ENCODE measurements at regions not wholly inside any gene's neighbourhood (a gene's known extent, or its start where the extent isn't known, plus 50 kb on each side); places are given as distances from the start of the nearest gene placed in this dataset.
"Not testable (repeated sequence)": the region's sequence is repeated elsewhere in the genome, so short reads cannot be mapped to it uniquely, and the experiment has no call there.

- CTCF ChIA-PET (ENCODE audit: partially characterized antibody), result no interaction called here
- Histone ChIP-seq H3K36me3 (ENCODE audit: insufficient read depth, low read length) (no peaks in the 10 kb centered on the region), H3K4me1 (ENCODE audit: insufficient read depth, low read length) (no peaks in the 10 kb centered on the region), H3K9me3 (ENCODE audit: control insufficient read depth in 1 of 2, low read length in 2 of 2) (no peaks in the 10 kb centered on the region), H3K27ac (ENCODE audit: low read depth, low read length) (no peak overlapping the region), H3K4me3 (ENCODE audit: low read length in 2 of 2) (no peak overlapping the region), H3K27me3 (ENCODE audit: insufficient read depth, low read length) (no peaks in the 10 kb centered on the region)
- POLR2A ChIA-PET (ENCODE audit: partially characterized antibody), result no interaction called here
- Mint-ChIP-seq H3K4me1 (no peaks in the 10 kb centered on the region), H3K4me3 (no peak overlapping the region), H3K27ac (no peak overlapping the region), H3K9me3 (no peaks in the 10 kb centered on the region), H3K27me3 (peaks cover 13 to 32% of the 10 kb centered on the region in 2 donors), H3K36me3 (no peaks in the 10 kb centered on the region)
- DNase-seq, result no peak
- intact Hi-C loops (cut with micrococcal nuclease), result no loop called here
Measured at GRCh38 chr20:48490961-48491831, 336.6 kb downstream of the PREX1 start.

GRCh38 chr20:48490341-48490740, 337.5 kb downstream of the PREX1 start:
- H3K27ac Mint-ChIP-seq; H3K9me3 Mint-ChIP-seq; H3K4me1 Mint-ChIP-seq; H3K27me3 ChIP-seq (ENCODE audit: insufficient read depth, low read length); H3K4me3 Mint-ChIP-seq; H3K36me3 ChIP-seq (ENCODE audit: insufficient read depth, low read length); H3K27ac ChIP-seq (ENCODE audit: low read depth, low read length); H3K9me3 ChIP-seq (ENCODE audit: control insufficient read depth in 1 of 2, low read length in 2 of 2); H3K36me3 Mint-ChIP-seq; CTCF ChIA-PET (ENCODE audit: partially characterized antibody); H3K4me3 ChIP-seq (ENCODE audit: low read length in 2 of 2); H3K4me1 ChIP-seq (ENCODE audit: insufficient read depth, low read length); POLR2A ChIA-PET (ENCODE audit: partially characterized antibody); intact Hi-C loops (cut with micrococcal nuclease); DNase-seq: not testable (repeated sequence)
- peaks cover 15 to 36% of the 10 kb centered on the region in 2 donors for H3K27me3 Mint-ChIP-seq

GRCh38 chr20:48489656-48490055, 338.1 kb downstream of the PREX1 start:
- no peaks in the 10 kb centered on the region for H3K4me1 Mint-ChIP-seq
- Histone ChIP-seq H3K36me3 (ENCODE audit: insufficient read depth, low read length) (no peaks in the 10 kb centered on the region), H3K4me3 (ENCODE audit: low read length in 2 of 2) (no peak overlapping the region), H3K9me3 (ENCODE audit: control insufficient read depth in 1 of 2, low read length in 2 of 2) (no peaks in the 10 kb centered on the region), H3K27ac (ENCODE audit: low read depth, low read length) (no peak overlapping the region), H3K27me3 (ENCODE audit: insufficient read depth, low read length) (no peaks in the 10 kb centered on the region), H3K4me1 (ENCODE audit: insufficient read depth, low read length) (no peaks in the 10 kb centered on the region)
- CTCF ChIA-PET (ENCODE audit: partially characterized antibody), result no interaction called here
- H3K4me3 Mint-ChIP-seq, result no peak overlapping the region
- intact Hi-C loops (cut with micrococcal nuclease), result no loop called here
- H3K36me3 Mint-ChIP-seq, result no peaks in the 10 kb centered on the region
- DNase-seq, result no peak
- H3K9me3 Mint-ChIP-seq, result no peaks in the 10 kb centered on the region
- peaks cover 15 to 42% of the 10 kb centered on the region in 2 donors for H3K27me3 Mint-ChIP-seq
- no peak overlapping the region for H3K27ac Mint-ChIP-seq
- POLR2A ChIA-PET (ENCODE audit: partially characterized antibody), result no interaction called here

- Mint-ChIP-seq H3K27me3 (peaks cover 15 to 42% of the 10 kb centered on the region in 2 donors), H3K9me3 (no peaks in the 10 kb centered on the region), H3K27ac (no peak overlapping the region), H3K4me1 (no peaks in the 10 kb centered on the region), H3K4me3 (no peak overlapping the region), H3K36me3 (no peaks in the 10 kb centered on the region)
- CTCF ChIA-PET (ENCODE audit: partially characterized antibody), result no interaction called here
- no peak overlapping the region for H3K4me3 ChIP-seq (ENCODE audit: low read length in 2 of 2)
- H3K27ac ChIP-seq (ENCODE audit: low read depth, low read length), result no peak overlapping the region
- H3K9me3 ChIP-seq (ENCODE audit: control insufficient read depth in 1 of 2, low read length in 2 of 2), result no peaks in the 10 kb centered on the region
- DNase-seq, result no peak
- intact Hi-C loops (cut with micrococcal nuclease), result no loop called here
- POLR2A ChIA-PET (ENCODE audit: partially characterized antibody), result no interaction called here
- no peaks in the 10 kb centered on the region for H3K4me1 ChIP-seq (ENCODE audit: insufficient read depth, low read length)
- no peaks in the 10 kb centered on the region for H3K27me3 ChIP-seq (ENCODE audit: insufficient read depth, low read length)
- H3K36me3 ChIP-seq (ENCODE audit: insufficient read depth, low read length), result no peaks in the 10 kb centered on the region
Measured at GRCh38 chr20:48489046-48489463, 338.7 kb downstream of the PREX1 start.

GRCh38 chr20:48488334-48489034, 339.3 kb downstream of the PREX1 start:
- H3K27ac Mint-ChIP-seq; H3K4me3 Mint-ChIP-seq; intact Hi-C loops (cut with micrococcal nuclease); H3K9me3 ChIP-seq (ENCODE audit: control insufficient read depth in 1 of 2, low read length in 2 of 2); CTCF ChIA-PET (ENCODE audit: partially characterized antibody); H3K4me1 Mint-ChIP-seq; POLR2A ChIA-PET (ENCODE audit: partially characterized antibody); DNase-seq; H3K4me1 ChIP-seq (ENCODE audit: insufficient read depth, low read length); H3K27ac ChIP-seq (ENCODE audit: low read depth, low read length); H3K4me3 ChIP-seq (ENCODE audit: low read length in 2 of 2); H3K36me3 ChIP-seq (ENCODE audit: insufficient read depth, low read length); H3K9me3 Mint-ChIP-seq; H3K27me3 ChIP-seq (ENCODE audit: insufficient read depth, low read length); H3K36me3 Mint-ChIP-seq: not testable (repeated sequence)
- H3K27me3 Mint-ChIP-seq, result peaks cover 15 to 44% of the 10 kb centered on the region in 2 donors

- H3K27me3 Mint-ChIP-seq, result peaks cover 15 to 41% of the 10 kb centered on the region in 2 donors
- intact Hi-C loops (cut with micrococcal nuclease), result no loop called here
- no peak for DNase-seq
- no peaks in the 10 kb centered on the region for H3K9me3 Mint-ChIP-seq
- no peak overlapping the region for H3K4me3 ChIP-seq (ENCODE audit: low read length in 2 of 2)
- no peaks in the 10 kb centered on the region for H3K36me3 ChIP-seq (ENCODE audit: insufficient read depth, low read length)
- no peaks in the 10 kb centered on the region for H3K4me1 ChIP-seq (ENCODE audit: insufficient read depth, low read length)
- CTCF ChIA-PET (ENCODE audit: partially characterized antibody), result no interaction called here
- no peak overlapping the region for H3K4me3 Mint-ChIP-seq
- H3K27ac Mint-ChIP-seq, result no peak overlapping the region
- no peaks in the 10 kb centered on the region for H3K36me3 Mint-ChIP-seq
- H3K27me3 ChIP-seq (ENCODE audit: insufficient read depth, low read length), result no peaks in the 10 kb centered on the region
- POLR2A ChIA-PET (ENCODE audit: partially characterized antibody), result no interaction called here
- no peaks in the 10 kb centered on the region for H3K9me3 ChIP-seq (ENCODE audit: control insufficient read depth in 1 of 2, low read length in 2 of 2)
- no peaks in the 10 kb centered on the region for H3K4me1 Mint-ChIP-seq
- no peak overlapping the region for H3K27ac ChIP-seq (ENCODE audit: low read depth, low read length)
Measured at GRCh38 chr20:48486065-48486464, 341.7 kb downstream of the PREX1 start.

- H3K4me1 Mint-ChIP-seq; H3K9me3 ChIP-seq (ENCODE audit: control insufficient read depth in 1 of 2, low read length in 2 of 2); H3K4me3 Mint-ChIP-seq; H3K27ac ChIP-seq (ENCODE audit: low read depth, low read length); CTCF ChIA-PET (ENCODE audit: partially characterized antibody); H3K9me3 Mint-ChIP-seq; H3K4me3 ChIP-seq (ENCODE audit: low read length in 2 of 2); H3K27me3 ChIP-seq (ENCODE audit: insufficient read depth, low read length); H3K36me3 Mint-ChIP-seq; DNase-seq; POLR2A ChIA-PET (ENCODE audit: partially characterized antibody); H3K27ac Mint-ChIP-seq; H3K4me1 ChIP-seq (ENCODE audit: insufficient read depth, low read length); intact Hi-C loops (cut with micrococcal nuclease); H3K36me3 ChIP-seq (ENCODE audit: insufficient read depth, low read length): not testable (repeated sequence)
- peaks cover 21 to 42% of the 10 kb centered on the region in 2 donors for H3K27me3 Mint-ChIP-seq
Measured at GRCh38 chr20:48485153-48485552, 342.6 kb downstream of the PREX1 start.
